HEK293 (cell line): ENCODE measurements at regions not wholly inside any gene's neighbourhood (a gene's known extent, or its start where the extent isn't known, plus 50 kb on each side); places are given as distances from the start of the nearest gene placed in this dataset.

Experiments used
- CTCF ChIA-PET: fragments of 350-600 bp; formaldehyde crosslinking; extraction: SDS; loops from one replicate; lab custom pipeline; 2021; ENCODE audit warnings: antibody characterized with exemption; lab: Yijun Ruan, JAX
- POLR2A ChIA-PET: fragments of 300-600 bp; formaldehyde crosslinking; extraction: SDS; loops from one replicate; lab custom pipeline; 2020; ENCODE audit warnings: antibody characterized with exemption, inconsistent platforms; lab: Yijun Ruan, JAX
- H3K27ac ChIP-seq: fragments of 200-500 bp; sonication (Bioruptor generic); 2 replicates; pipeline ENCODE4 v1.5.1; 2014; ENCODE audit warnings: low read depth, low read length, control low read depth, inconsistent platforms; ENCODE audit errors: extremely low read depth
- H3K36me3 ChIP-seq, 2 experiments: fragments of 200-500 bp in 1 of 2; sonication (Bioruptor generic) in 1 of 2; 1 replicate in 1 of 2; 2 replicates in 1 of 2; pipeline ENCODE4 v1.5.1; 2014 to 2017; ENCODE audit warnings: inconsistent platforms in 2 of 2, low read length in 2 of 2; ENCODE audit not compliant: control insufficient read depth in 2 of 2, insufficient read depth in 1 of 2
- H3K4me1 ChIP-seq: fragments of 200-500 bp; sonication (Bioruptor generic); 2 replicates; pipeline ENCODE4 v1.5.1; 2014; ENCODE audit warnings: mild to moderate bottlenecking, low read length, inconsistent platforms; ENCODE audit not compliant: control insufficient read depth, insufficient read depth
- H3K4me3 ChIP-seq: 2 replicates; pipeline ENCODE4 v1.5.1; 2011; ENCODE audit warnings: low read depth, mild to moderate bottlenecking, control low read depth, low read length, moderate library complexity
- H3K9me3 ChIP-seq: fragments of 200-500 bp; sonication (Bioruptor generic); 2 replicates; pipeline ENCODE4 v1.5.1; 2014; ENCODE audit warnings: low read depth, low read length, inconsistent platforms; ENCODE audit not compliant: control insufficient read depth, insufficient read depth
- GLIS2 ChIP-seq: fragments of 450-650 bp; formaldehyde crosslinking; IDR thresholded peaks from 2 replicates; pipeline ENCODE4 v1.5.1; 2016; ENCODE audit warnings: missing biosample characterization, missing genetic modification characterization
- IKZF3 ChIP-seq: fragments of 450-650 bp; IDR thresholded peaks from 2 replicates; pipeline ENCODE4 v1.5.0; 2018; ENCODE audit warnings: missing biosample characterization, mild to moderate bottlenecking, missing genetic modification characterization, moderate library complexity
- KLF7 ChIP-seq: fragments of 450-650 bp; formaldehyde crosslinking; IDR thresholded peaks from 2 replicates; pipeline ENCODE4 v1.5.1; 2016; ENCODE audit warnings: missing biosample characterization, missing genetic modification characterization, borderline replicate concordance
- KLF8 ChIP-seq: fragments of 450-650 bp; formaldehyde crosslinking; IDR thresholded peaks from 2 replicates; pipeline ENCODE4 v1.5.1; 2016; ENCODE audit warnings: missing biosample characterization, missing genetic modification characterization
- ZFHX2 ChIP-seq: fragments of 450-650 bp; formaldehyde crosslinking; conservative IDR thresholded peaks from 2 replicates; pipeline ENCODE4 v1.5.1; 2016; ENCODE audit warnings: missing biosample characterization, missing genetic modification characterization
- ZFP37 ChIP-seq: fragments of 450-650 bp; formaldehyde crosslinking; IDR thresholded peaks from 2 replicates; pipeline ENCODE4 v1.5.1; 2016; ENCODE audit warnings: missing biosample characterization, missing genetic modification characterization
- ZNF157 ChIP-seq: fragments of 450-650 bp; formaldehyde crosslinking; IDR thresholded peaks from 2 replicates; pipeline ENCODE4 v1.5.1; 2016; ENCODE audit warnings: missing biosample characterization, missing genetic modification characterization
- ZNF19 ChIP-seq: fragments of 450-650 bp; formaldehyde crosslinking; IDR thresholded peaks from 2 replicates; pipeline ENCODE4; 2016; ENCODE audit warnings: missing biosample characterization, missing genetic modification characterization, low read depth
- ZNF214 ChIP-seq: fragments of 450-650 bp; formaldehyde crosslinking; IDR thresholded peaks from 2 replicates; pipeline ENCODE4 v1.5.1; 2017; ENCODE audit warnings: missing biosample characterization, mild to moderate bottlenecking, missing genetic modification characterization, borderline replicate concordance
- ZNF239 ChIP-seq: fragments of 450-650 bp; formaldehyde crosslinking; IDR thresholded peaks from 2 replicates; pipeline ENCODE4 v1.5.1; 2016; ENCODE audit warnings: missing biosample characterization, missing genetic modification characterization
- ZNF311 ChIP-seq: fragments of 450-650 bp; formaldehyde crosslinking; IDR thresholded peaks from 2 replicates; pipeline ENCODE4 v1.5.1; 2017; ENCODE audit warnings: missing biosample characterization, missing genetic modification characterization, borderline replicate concordance
- ZNF335 ChIP-seq: fragments of 450-650 bp; formaldehyde crosslinking; conservative IDR thresholded peaks from 2 replicates; pipeline ENCODE4 v1.5.1; 2016; ENCODE audit warnings: missing biosample characterization, missing genetic modification characterization
- ZNF426 ChIP-seq: fragments of 450-650 bp; formaldehyde crosslinking; IDR thresholded peaks from 2 replicates; pipeline ENCODE4 v1.5.1; 2017; ENCODE audit warnings: missing biosample characterization, missing genetic modification characterization, mild to moderate bottlenecking, inconsistent platforms, moderate library complexity
- ZNF548 ChIP-seq: fragments of 450-650 bp; formaldehyde crosslinking; IDR thresholded peaks from 2 replicates; pipeline ENCODE4 v1.5.1; 2016; ENCODE audit warnings: missing biosample characterization, missing genetic modification characterization
- ZNF664 ChIP-seq: fragments of 450-650 bp; formaldehyde crosslinking; IDR thresholded peaks from 2 replicates; pipeline ENCODE4 v1.5.1; 2016; ENCODE audit warnings: missing biosample characterization, missing genetic modification characterization
- ZNF747 ChIP-seq: fragments of 450-650 bp; formaldehyde crosslinking; IDR thresholded peaks from 2 replicates; pipeline ENCODE4 v1.5.1; 2016; ENCODE audit warnings: missing biosample characterization, missing genetic modification characterization
- TF ChIP-seq, protein P1 (sequence below): fragments of 450-650 bp; formaldehyde crosslinking; IDR thresholded peaks from 2 replicates; pipeline ENCODE4 v1.5.1; 2016; ENCODE audit warnings: missing biosample characterization, missing genetic modification characterization, low read depth
- TF ChIP-seq, protein P2 (sequence below): fragments of 450-650 bp; formaldehyde crosslinking; IDR thresholded peaks from 2 replicates; pipeline ENCODE4 v1.5.1; 2016; ENCODE audit warnings: missing biosample characterization, missing genetic modification characterization
- TF ChIP-seq, protein P3 (sequence below): fragments of 450-650 bp; IDR thresholded peaks from 2 replicates; pipeline ENCODE4 v1.5.1; 2018; ENCODE audit warnings: missing biosample characterization, missing genetic modification characterization
- TF ChIP-seq, protein P4 (sequence below): fragments of 450-650 bp; formaldehyde crosslinking; IDR thresholded peaks from 2 replicates; pipeline ENCODE4 v1.5.1; 2016; ENCODE audit warnings: missing biosample characterization, missing genetic modification characterization
- TF ChIP-seq, protein P5 (sequence below): fragments of 450-650 bp; formaldehyde crosslinking; IDR thresholded peaks from 2 replicates; pipeline ENCODE4 v1.5.1; 2017; ENCODE audit warnings: missing biosample characterization, missing genetic modification characterization

DNA sequence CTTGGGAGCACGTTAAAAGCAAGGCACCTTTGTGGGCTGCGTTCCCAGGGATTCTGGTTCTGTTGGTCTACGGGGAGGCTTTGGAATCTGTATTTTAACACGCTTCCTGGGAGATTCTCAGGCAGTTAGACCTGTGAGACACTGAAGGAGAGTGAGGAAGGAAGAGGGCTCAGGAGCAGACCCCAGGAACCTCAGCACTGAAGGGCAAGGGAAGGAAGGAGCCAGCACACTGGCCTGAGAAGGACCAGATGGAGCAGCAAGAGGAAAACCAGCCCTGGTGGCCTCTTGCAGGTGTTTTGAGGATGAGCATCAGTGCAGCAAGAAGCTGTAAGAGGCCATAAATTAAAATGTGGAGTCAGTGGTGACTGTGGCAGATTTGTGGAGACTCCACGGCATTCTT is 146.7 kb downstream of the RPLP1 start:
- Histone ChIP-seq H3K9me3 (no peaks in the 10 kb centered on the region), H3K4me1 (peaks cover 12% of the 10 kb centered on the region), H3K36me3 (no peaks in the 10 kb centered on the region), H3K27ac (no peak overlapping the region), H3K4me3 (no peak overlapping the region)
- ChIA-PET CTCF (no interaction called here), POLR2A (no interaction called here)
- TF ChIP-seq ZNF157 (tag by site-specific recombination) (no peak), ZNF239 (tag by site-specific recombination) (no peak), ZNF335 (tag by site-specific recombination) (no peak), KLF8 (tag by site-specific recombination) (no peak), IKZF3 (tag by site-specific recombination) (no peak), ZNF426 (tag by site-specific recombination) (no peak), ZNF548 (no peak), ZFHX2 (tag by site-specific recombination) (no peak), ZNF311 (tag by site-specific recombination) (no peak), KLF7 (tag by site-specific recombination) (no peak), ZNF19 (no peak), GLIS2 (tag by site-specific recombination) (no peak), ZFP37 (tag by site-specific recombination) (no peak), ZNF664 (tag by site-specific recombination) (no peak), ZNF747 (no peak)
- TF ChIP-seq, protein P1, sequence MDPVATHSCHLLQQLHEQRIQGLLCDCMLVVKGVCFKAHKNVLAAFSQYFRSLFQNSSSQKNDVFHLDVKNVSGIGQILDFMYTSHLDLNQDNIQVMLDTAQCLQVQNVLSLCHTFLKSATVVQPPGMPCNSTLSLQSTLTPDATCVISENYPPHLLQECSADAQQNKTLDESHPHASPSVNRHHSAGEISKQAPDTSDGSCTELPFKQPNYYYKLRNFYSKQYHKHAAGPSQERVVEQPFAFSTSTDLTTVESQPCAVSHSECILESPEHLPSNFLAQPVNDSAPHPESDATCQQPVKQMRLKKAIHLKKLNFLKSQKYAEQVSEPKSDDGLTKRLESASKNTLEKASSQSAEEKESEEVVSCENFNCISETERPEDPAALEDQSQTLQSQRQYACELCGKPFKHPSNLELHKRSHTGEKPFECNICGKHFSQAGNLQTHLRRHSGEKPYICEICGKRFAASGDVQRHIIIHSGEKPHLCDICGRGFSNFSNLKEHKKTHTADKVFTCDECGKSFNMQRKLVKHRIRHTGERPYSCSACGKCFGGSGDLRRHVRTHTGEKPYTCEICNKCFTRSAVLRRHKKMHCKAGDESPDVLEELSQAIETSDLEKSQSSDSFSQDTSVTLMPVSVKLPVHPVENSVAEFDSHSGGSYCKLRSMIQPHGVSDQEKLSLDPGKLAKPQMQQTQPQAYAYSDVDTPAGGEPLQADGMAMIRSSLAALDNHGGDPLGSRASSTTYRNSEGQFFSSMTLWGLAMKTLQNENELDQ (tag by site-specific recombination) = no peak
- TF ChIP-seq, protein P2, sequence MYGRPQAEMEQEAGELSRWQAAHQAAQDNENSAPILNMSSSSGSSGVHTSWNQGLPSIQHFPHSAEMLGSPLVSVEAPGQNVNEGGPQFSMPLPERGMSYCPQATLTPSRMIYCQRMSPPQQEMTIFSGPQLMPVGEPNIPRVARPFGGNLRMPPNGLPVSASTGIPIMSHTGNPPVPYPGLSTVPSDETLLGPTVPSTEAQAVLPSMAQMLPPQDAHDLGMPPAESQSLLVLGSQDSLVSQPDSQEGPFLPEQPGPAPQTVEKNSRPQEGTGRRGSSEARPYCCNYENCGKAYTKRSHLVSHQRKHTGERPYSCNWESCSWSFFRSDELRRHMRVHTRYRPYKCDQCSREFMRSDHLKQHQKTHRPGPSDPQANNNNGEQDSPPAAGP (tag by site-specific recombination) = no peak
- TF ChIP-seq, protein P3, sequence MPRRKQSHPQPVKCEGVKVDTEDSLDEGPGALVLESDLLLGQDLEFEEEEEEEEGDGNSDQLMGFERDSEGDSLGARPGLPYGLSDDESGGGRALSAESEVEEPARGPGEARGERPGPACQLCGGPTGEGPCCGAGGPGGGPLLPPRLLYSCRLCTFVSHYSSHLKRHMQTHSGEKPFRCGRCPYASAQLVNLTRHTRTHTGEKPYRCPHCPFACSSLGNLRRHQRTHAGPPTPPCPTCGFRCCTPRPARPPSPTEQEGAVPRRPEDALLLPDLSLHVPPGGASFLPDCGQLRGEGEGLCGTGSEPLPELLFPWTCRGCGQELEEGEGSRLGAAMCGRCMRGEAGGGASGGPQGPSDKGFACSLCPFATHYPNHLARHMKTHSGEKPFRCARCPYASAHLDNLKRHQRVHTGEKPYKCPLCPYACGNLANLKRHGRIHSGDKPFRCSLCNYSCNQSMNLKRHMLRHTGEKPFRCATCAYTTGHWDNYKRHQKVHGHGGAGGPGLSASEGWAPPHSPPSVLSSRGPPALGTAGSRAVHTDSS (tag by site-specific recombination) = no peak

DNA sequence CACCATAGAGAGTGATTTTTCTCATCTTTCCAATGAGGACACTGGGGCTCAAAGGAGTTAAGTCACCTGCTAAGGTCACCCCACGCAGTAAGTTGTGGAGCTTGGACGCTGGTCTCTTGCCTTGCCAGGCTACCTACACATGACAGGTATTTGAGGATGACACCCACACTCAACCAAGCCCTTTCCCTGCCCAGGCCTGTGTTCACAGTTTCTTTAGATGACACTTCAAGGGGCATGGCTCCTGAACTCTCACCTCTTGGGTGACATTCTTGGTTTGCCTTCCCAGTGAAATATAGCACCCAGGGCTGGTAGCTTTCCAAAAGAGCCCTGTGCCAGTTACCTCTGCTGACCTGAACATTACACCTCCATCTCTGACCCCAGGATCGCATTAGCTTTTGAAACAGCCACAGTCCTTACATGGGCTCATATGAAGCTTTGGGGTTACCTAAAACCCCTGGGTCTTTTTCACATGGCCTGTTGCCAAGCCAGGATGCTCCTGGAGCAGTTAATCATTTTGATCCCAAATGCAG is 148.0 kb downstream of the RPLP1 start:
- no peak overlapping the region for H3K27ac ChIP-seq
- ChIA-PET POLR2A (no interaction called here), CTCF (interaction anchor here (0.5 to 1.2 kb wide), 4 partner anchors 9 to 701 kb away, joined by 3 to 4 read pairs (median 3); no protein-coding TSS in a partner anchor)
- peaks cover under 1% of the 10 kb centered on the region; the same call in 1 of the 2 replicates for H3K4me1 ChIP-seq
- no peak for TF ChIP-seq ZNF214 (tag by site-specific recombination)
- TF ChIP-seq, protein P4, sequence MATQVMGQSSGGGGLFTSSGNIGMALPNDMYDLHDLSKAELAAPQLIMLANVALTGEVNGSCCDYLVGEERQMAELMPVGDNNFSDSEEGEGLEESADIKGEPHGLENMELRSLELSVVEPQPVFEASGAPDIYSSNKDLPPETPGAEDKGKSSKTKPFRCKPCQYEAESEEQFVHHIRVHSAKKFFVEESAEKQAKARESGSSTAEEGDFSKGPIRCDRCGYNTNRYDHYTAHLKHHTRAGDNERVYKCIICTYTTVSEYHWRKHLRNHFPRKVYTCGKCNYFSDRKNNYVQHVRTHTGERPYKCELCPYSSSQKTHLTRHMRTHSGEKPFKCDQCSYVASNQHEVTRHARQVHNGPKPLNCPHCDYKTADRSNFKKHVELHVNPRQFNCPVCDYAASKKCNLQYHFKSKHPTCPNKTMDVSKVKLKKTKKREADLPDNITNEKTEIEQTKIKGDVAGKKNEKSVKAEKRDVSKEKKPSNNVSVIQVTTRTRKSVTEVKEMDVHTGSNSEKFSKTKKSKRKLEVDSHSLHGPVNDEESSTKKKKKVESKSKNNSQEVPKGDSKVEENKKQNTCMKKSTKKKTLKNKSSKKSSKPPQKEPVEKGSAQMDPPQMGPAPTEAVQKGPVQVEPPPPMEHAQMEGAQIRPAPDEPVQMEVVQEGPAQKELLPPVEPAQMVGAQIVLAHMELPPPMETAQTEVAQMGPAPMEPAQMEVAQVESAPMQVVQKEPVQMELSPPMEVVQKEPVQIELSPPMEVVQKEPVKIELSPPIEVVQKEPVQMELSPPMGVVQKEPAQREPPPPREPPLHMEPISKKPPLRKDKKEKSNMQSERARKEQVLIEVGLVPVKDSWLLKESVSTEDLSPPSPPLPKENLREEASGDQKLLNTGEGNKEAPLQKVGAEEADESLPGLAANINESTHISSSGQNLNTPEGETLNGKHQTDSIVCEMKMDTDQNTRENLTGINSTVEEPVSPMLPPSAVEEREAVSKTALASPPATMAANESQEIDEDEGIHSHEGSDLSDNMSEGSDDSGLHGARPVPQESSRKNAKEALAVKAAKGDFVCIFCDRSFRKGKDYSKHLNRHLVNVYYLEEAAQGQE (tag by site-specific recombination) = no peak
- TF ChIP-seq, protein P5, sequence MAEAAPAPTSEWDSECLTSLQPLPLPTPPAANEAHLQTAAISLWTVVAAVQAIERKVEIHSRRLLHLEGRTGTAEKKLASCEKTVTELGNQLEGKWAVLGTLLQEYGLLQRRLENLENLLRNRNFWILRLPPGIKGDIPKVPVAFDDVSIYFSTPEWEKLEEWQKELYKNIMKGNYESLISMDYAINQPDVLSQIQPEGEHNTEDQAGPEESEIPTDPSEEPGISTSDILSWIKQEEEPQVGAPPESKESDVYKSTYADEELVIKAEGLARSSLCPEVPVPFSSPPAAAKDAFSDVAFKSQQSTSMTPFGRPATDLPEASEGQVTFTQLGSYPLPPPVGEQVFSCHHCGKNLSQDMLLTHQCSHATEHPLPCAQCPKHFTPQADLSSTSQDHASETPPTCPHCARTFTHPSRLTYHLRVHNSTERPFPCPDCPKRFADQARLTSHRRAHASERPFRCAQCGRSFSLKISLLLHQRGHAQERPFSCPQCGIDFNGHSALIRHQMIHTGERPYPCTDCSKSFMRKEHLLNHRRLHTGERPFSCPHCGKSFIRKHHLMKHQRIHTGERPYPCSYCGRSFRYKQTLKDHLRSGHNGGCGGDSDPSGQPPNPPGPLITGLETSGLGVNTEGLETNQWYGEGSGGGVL = no peak
- H3K4me3 ChIP-seq = no peak overlapping the region
- no peaks in the 10 kb centered on the region for H3K36me3 ChIP-seq
- no peaks in the 10 kb centered on the region for H3K9me3 ChIP-seq
